ENCODE measurements at regions not wholly inside any gene's neighbourhood (a gene's known extent, or its start where the extent isn't known, plus 50 kb on each side); places are given as distances from the start of the nearest gene placed in this dataset.

GRCh38 chr4:19514276-19515070 lies 737.2 kb upstream of the SLIT2 start:
- intact Hi-C loops (cut with micrococcal nuclease): no loop called here
- ChIA-PET CTCF (ENCODE audit: partially characterized antibody) (no interaction called here), POLR2A (ENCODE audit: partially characterized antibody) (interaction anchor here (0.6 kb wide), 1 partner anchor 13 kb away, joined by 3 read pairs; no protein-coding TSS in a partner anchor)
- Histone ChIP-seq H3K4me3 (ENCODE audit: low read length in 2 of 2) (no peak overlapping the region), H3K36me3 (ENCODE audit: insufficient read depth, low read length) (no peaks in the 10 kb centered on the region), H3K27ac (ENCODE audit: low read depth, low read length) (no peak overlapping the region), H3K9me3 (ENCODE audit: control insufficient read depth in 1 of 2, low read length in 2 of 2) (peaks cover 0 to 5% of the 10 kb centered on the region in 2 donors), H3K27me3 (ENCODE audit: insufficient read depth, low read length) (no peaks in the 10 kb centered on the region), H3K4me1 (ENCODE audit: insufficient read depth, low read length) (no peaks in the 10 kb centered on the region)
- no peaks in the 10 kb centered on the region for H3K27me3 Mint-ChIP-seq
- DNase-seq: no peak
- H3K9me3 Mint-ChIP-seq: peaks cover 8 to 29% (median 17%) of the 10 kb centered on the region in 8 donors
- H3K4me1 Mint-ChIP-seq: no peaks in the 10 kb centered on the region
- no peak overlapping the region for H3K27ac Mint-ChIP-seq
- H3K36me3 Mint-ChIP-seq: no peaks in the 10 kb centered on the region
- H3K4me3 Mint-ChIP-seq: no peak overlapping the region

GRCh38 chr4:19512086-19512485 lies 739.6 kb upstream of the SLIT2 start:
- DNase-seq: no peak
- peaks cover 8 to 24% (median 13%) of the 10 kb centered on the region in 8 donors for H3K9me3 Mint-ChIP-seq
- H3K36me3 Mint-ChIP-seq: no peaks in the 10 kb centered on the region
- H3K27ac ChIP-seq (ENCODE audit: low read depth, low read length): no peak overlapping the region
- no peaks in the 10 kb centered on the region for H3K27me3 Mint-ChIP-seq
- peaks cover 0 to 5% of the 10 kb centered on the region in 2 donors for H3K9me3 ChIP-seq (ENCODE audit: control insufficient read depth in 1 of 2, low read length in 2 of 2)
- no peaks in the 10 kb centered on the region for H3K4me1 Mint-ChIP-seq
- no peak overlapping the region for H3K27ac Mint-ChIP-seq
- CTCF ChIA-PET (ENCODE audit: partially characterized antibody): no interaction called here
- no peak overlapping the region for H3K4me3 ChIP-seq (ENCODE audit: low read length in 2 of 2)
- POLR2A ChIA-PET (ENCODE audit: partially characterized antibody): no interaction called here
- no peaks in the 10 kb centered on the region for H3K36me3 ChIP-seq (ENCODE audit: insufficient read depth, low read length)
- no peaks in the 10 kb centered on the region for H3K4me1 ChIP-seq (ENCODE audit: insufficient read depth, low read length)
- H3K27me3 ChIP-seq (ENCODE audit: insufficient read depth, low read length): no peaks in the 10 kb centered on the region
- intact Hi-C loops (cut with micrococcal nuclease): no loop called here
- H3K4me3 Mint-ChIP-seq: no peak overlapping the region

- no peak overlapping the region for H3K27ac Mint-ChIP-seq
- Histone ChIP-seq H3K4me1 (ENCODE audit: insufficient read depth, low read length) (no peaks in the 10 kb centered on the region), H3K9me3 (ENCODE audit: control insufficient read depth in 1 of 2, low read length in 2 of 2) (peaks cover 0 to 5% of the 10 kb centered on the region in 2 donors), H3K27ac (ENCODE audit: low read depth, low read length) (no peak overlapping the region), H3K36me3 (ENCODE audit: insufficient read depth, low read length) (no peaks in the 10 kb centered on the region), H3K4me3 (ENCODE audit: low read length in 2 of 2) (no peak overlapping the region), H3K27me3 (ENCODE audit: insufficient read depth, low read length) (no peaks in the 10 kb centered on the region)
- H3K4me3 Mint-ChIP-seq: no peak overlapping the region
- H3K9me3 Mint-ChIP-seq: peaks cover 5 to 19% (median 8%) of the 10 kb centered on the region in 8 donors
- ChIA-PET CTCF (ENCODE audit: partially characterized antibody) (no interaction called here), POLR2A (ENCODE audit: partially characterized antibody) (no interaction called here)
- H3K27me3 Mint-ChIP-seq: no peaks in the 10 kb centered on the region
- intact Hi-C loops (cut with micrococcal nuclease): no loop called here
- no peaks in the 10 kb centered on the region for H3K4me1 Mint-ChIP-seq
- no peak for DNase-seq
- no peaks in the 10 kb centered on the region for H3K36me3 Mint-ChIP-seq
Measured at GRCh38 chr4:19510993-19511392, 740.7 kb upstream of the SLIT2 start.

- Histone ChIP-seq H3K27ac (ENCODE audit: low read depth, low read length) (no peak overlapping the region), H3K36me3 (ENCODE audit: insufficient read depth, low read length) (no peaks in the 10 kb centered on the region), H3K4me1 (ENCODE audit: insufficient read depth, low read length) (no peaks in the 10 kb centered on the region), H3K4me3 (ENCODE audit: low read length in 2 of 2) (no peak overlapping the region), H3K27me3 (ENCODE audit: insufficient read depth, low read length) (no peaks in the 10 kb centered on the region), H3K9me3 (ENCODE audit: control insufficient read depth in 1 of 2, low read length in 2 of 2) (peaks cover 0 to 5% of the 10 kb centered on the region in 2 donors)
- H3K4me3 Mint-ChIP-seq: no peak overlapping the region
- no peaks in the 10 kb centered on the region for H3K36me3 Mint-ChIP-seq
- H3K27me3 Mint-ChIP-seq: no peaks in the 10 kb centered on the region
- no peak overlapping the region for H3K27ac Mint-ChIP-seq
- no peak for DNase-seq
- POLR2A ChIA-PET (ENCODE audit: partially characterized antibody): no interaction called here
- intact Hi-C loops (cut with micrococcal nuclease): no loop called here
- H3K9me3 Mint-ChIP-seq: peaks cover 0 to 13% (median 5%) of the 10 kb centered on the region in 8 donors
- H3K4me1 Mint-ChIP-seq: no peaks in the 10 kb centered on the region
- CTCF ChIA-PET (ENCODE audit: partially characterized antibody): no interaction called here
Measured at GRCh38 chr4:19508442-19508841, 743.3 kb upstream of the SLIT2 start.

GRCh38 chr4:19497705-19498104 lies 754.0 kb upstream of the SLIT2 start:
- H3K4me1 Mint-ChIP-seq: peaks cover 0 to 4% (median 0%) of the 10 kb centered on the region in 4 donors
- DNase-seq: no peak
- no peaks in the 10 kb centered on the region for H3K27me3 ChIP-seq (ENCODE audit: insufficient read depth, low read length)
- no peaks in the 10 kb centered on the region for H3K4me1 ChIP-seq (ENCODE audit: insufficient read depth, low read length)
- no peak overlapping the region for H3K27ac ChIP-seq (ENCODE audit: low read depth, low read length)
- no peak overlapping the region for H3K4me3 ChIP-seq (ENCODE audit: low read length in 2 of 2)
- CTCF ChIA-PET (ENCODE audit: partially characterized antibody): no interaction called here
- H3K4me3 Mint-ChIP-seq: no peak overlapping the region
- no peaks in the 10 kb centered on the region for H3K27me3 Mint-ChIP-seq
- intact Hi-C loops (cut with micrococcal nuclease): no loop called here
- no peaks in the 10 kb centered on the region for H3K36me3 ChIP-seq (ENCODE audit: insufficient read depth, low read length)
- H3K9me3 ChIP-seq (ENCODE audit: control insufficient read depth in 1 of 2, low read length in 2 of 2): no peaks in the 10 kb centered on the region
- H3K36me3 Mint-ChIP-seq: no peaks in the 10 kb centered on the region
- H3K27ac Mint-ChIP-seq: no peak overlapping the region
- peaks cover 3 to 12% (median 8%) of the 10 kb centered on the region in 8 donors for H3K9me3 Mint-ChIP-seq
- POLR2A ChIA-PET (ENCODE audit: partially characterized antibody): no interaction called here

GRCh38 chr4:19496756-19497155 lies 754.9 kb upstream of the SLIT2 start:
- Mint-ChIP-seq H3K4me1 (peaks cover 0 to 4% (median 0%) of the 10 kb centered on the region in 4 donors), H3K4me3 (no peak overlapping the region), H3K9me3 (peaks cover 3 to 11% (median 9%) of the 10 kb centered on the region in 8 donors), H3K36me3 (no peaks in the 10 kb centered on the region), H3K27ac (no peak overlapping the region), H3K27me3 (no peaks in the 10 kb centered on the region)
- intact Hi-C loops (cut with micrococcal nuclease): no loop called here
- H3K27me3 ChIP-seq (ENCODE audit: insufficient read depth, low read length): no peaks in the 10 kb centered on the region
- H3K9me3 ChIP-seq (ENCODE audit: control insufficient read depth in 1 of 2, low read length in 2 of 2): no peaks in the 10 kb centered on the region
- no peak for DNase-seq
- ChIA-PET POLR2A (ENCODE audit: partially characterized antibody) (no interaction called here), CTCF (ENCODE audit: partially characterized antibody) (no interaction called here)
- no peak overlapping the region for H3K27ac ChIP-seq (ENCODE audit: low read depth, low read length)
- H3K4me3 ChIP-seq (ENCODE audit: low read length in 2 of 2): no peak overlapping the region
- no peaks in the 10 kb centered on the region for H3K4me1 ChIP-seq (ENCODE audit: insufficient read depth, low read length)
- H3K36me3 ChIP-seq (ENCODE audit: insufficient read depth, low read length): no peaks in the 10 kb centered on the region

- H3K36me3 Mint-ChIP-seq: no peaks in the 10 kb centered on the region
- peaks cover 0 to 4% (median 0%) of the 10 kb centered on the region in 4 donors for H3K4me1 Mint-ChIP-seq
- ChIA-PET POLR2A (ENCODE audit: partially characterized antibody) (no interaction called here), CTCF (ENCODE audit: partially characterized antibody) (no interaction called here)
- no peak for DNase-seq
- peaks cover 3 to 12% (median 9%) of the 10 kb centered on the region in 8 donors for H3K9me3 Mint-ChIP-seq
- Histone ChIP-seq H3K9me3 (ENCODE audit: control insufficient read depth in 1 of 2, low read length in 2 of 2) (no peaks in the 10 kb centered on the region), H3K36me3 (ENCODE audit: insufficient read depth, low read length) (no peaks in the 10 kb centered on the region), H3K27ac (ENCODE audit: low read depth, low read length) (no peak overlapping the region), H3K4me1 (ENCODE audit: insufficient read depth, low read length) (no peaks in the 10 kb centered on the region), H3K4me3 (ENCODE audit: low read length in 2 of 2) (no peak overlapping the region), H3K27me3 (ENCODE audit: insufficient read depth, low read length) (no peaks in the 10 kb centered on the region)
- no peak overlapping the region for H3K4me3 Mint-ChIP-seq
- intact Hi-C loops (cut with micrococcal nuclease): no loop called here
- no peak overlapping the region for H3K27ac Mint-ChIP-seq
- H3K27me3 Mint-ChIP-seq: no peaks in the 10 kb centered on the region
Measured at GRCh38 chr4:19494961-19495360, 756.7 kb upstream of the SLIT2 start.

Data from CD4-positive, alpha-beta memory T cell (primary cell).